ENCODE measurements at regions not wholly inside any gene's neighbourhood (a gene's known extent, or its start where the extent isn't known, plus 50 kb on each side); places are given as distances from the start of the nearest gene placed in this dataset.

- no peak for DNase-seq (ENCODE audit: low spot score)
Observed at GRCh38 chr7:25753837-25754236, 398.2 kb upstream of the NFE2L3 start.

GRCh38 chr7:25754333-25754732 lies 397.7 kb upstream of the NFE2L3 start:
- no peak for DNase-seq (ENCODE audit: low spot score)

- no peak for DNase-seq (ENCODE audit: low spot score)
Observed at GRCh38 chr7:25754751-25755150, 397.2 kb upstream of the NFE2L3 start.

- DNase-seq (ENCODE audit: low spot score), result no peak
Observed at GRCh38 chr7:25756601-25757000, 395.4 kb upstream of the NFE2L3 start.

- no peak for DNase-seq (ENCODE audit: low spot score)
Observed at GRCh38 chr7:25758559-25758958, 393.4 kb upstream of the NFE2L3 start.

GRCh38 chr7:25759286-25759685 lies 392.7 kb upstream of the NFE2L3 start:
- no peak for DNase-seq (ENCODE audit: low spot score)

GRCh38 chr7:25759748-25760147 lies 392.2 kb upstream of the NFE2L3 start:
- DNase-seq (ENCODE audit: low spot score), result no peak

- DNase-seq (ENCODE audit: low spot score), result no peak
Observed at GRCh38 chr7:25762511-25763462, 389.2 kb upstream of the NFE2L3 start.

GRCh38 chr7:25763463-25763860 lies 388.5 kb upstream of the NFE2L3 start:
- DNase-seq (ENCODE audit: low spot score), result no peak

- DNase-seq (ENCODE audit: low spot score), result no peak
Observed at GRCh38 chr7:25765110-25765655, 386.8 kb upstream of the NFE2L3 start.

- DNase-seq (ENCODE audit: low spot score), result no peak
Observed at GRCh38 chr7:25770235-25770634, 381.8 kb upstream of the NFE2L3 start.

GRCh38 chr7:25770670-25771069 lies 381.3 kb upstream of the NFE2L3 start:
- DNase-seq (ENCODE audit: low spot score), result no peak

GRCh38 chr7:25771491-25771890 lies 380.5 kb upstream of the NFE2L3 start:
- no peak for DNase-seq (ENCODE audit: low spot score)

GRCh38 chr7:25772802-25773201 lies 379.2 kb upstream of the NFE2L3 start:
- no peak for DNase-seq (ENCODE audit: low spot score)

GRCh38 chr7:25774675-25775074 lies 377.3 kb upstream of the NFE2L3 start:
- DNase-seq (ENCODE audit: low spot score), result no peak

GRCh38 chr7:25775570-25775969 lies 376.4 kb upstream of the NFE2L3 start:
- DNase-seq (ENCODE audit: low spot score), result no peak

GRCh38 chr7:25775999-25776743 lies 375.8 kb upstream of the NFE2L3 start:
- no peak for DNase-seq (ENCODE audit: low spot score)

- DNase-seq (ENCODE audit: low spot score), result no peak
Observed at GRCh38 chr7:25776744-25777123, 375.3 kb upstream of the NFE2L3 start.

- DNase-seq (ENCODE audit: low spot score), result no peak
Observed at GRCh38 chr7:25777969-25778708, 373.9 kb upstream of the NFE2L3 start.

- no peak for DNase-seq (ENCODE audit: low spot score)
Observed at GRCh38 chr7:25779002-25779546, 372.9 kb upstream of the NFE2L3 start.

GRCh38 chr7:25780904-25781303 lies 371.1 kb upstream of the NFE2L3 start:
- no peak for DNase-seq (ENCODE audit: low spot score)

- DNase-seq (ENCODE audit: low spot score), result no peak
Observed at GRCh38 chr7:25781704-25782103, 370.3 kb upstream of the NFE2L3 start.

Data from germinal center (tissue), 1 donor.